ENCODE measurements at regions not wholly inside any gene's neighbourhood (a gene's known extent, or its start where the extent isn't known, plus 50 kb on each side); places are given as distances from the start of the nearest gene placed in this dataset.
"Not testable (repeated sequence)": the region's sequence is repeated elsewhere in the genome, so short reads cannot be mapped to it uniquely, and the experiment has no call there.

- no peak for FAIRE-seq
Measured at GRCh38 chr16:87012954-87013938, 303.9 kb downstream of the C16orf95 start.

- FAIRE-seq, result no peak
Measured at GRCh38 chr16:87014112-87014511, 303.1 kb downstream of the C16orf95 start.

DNA sequence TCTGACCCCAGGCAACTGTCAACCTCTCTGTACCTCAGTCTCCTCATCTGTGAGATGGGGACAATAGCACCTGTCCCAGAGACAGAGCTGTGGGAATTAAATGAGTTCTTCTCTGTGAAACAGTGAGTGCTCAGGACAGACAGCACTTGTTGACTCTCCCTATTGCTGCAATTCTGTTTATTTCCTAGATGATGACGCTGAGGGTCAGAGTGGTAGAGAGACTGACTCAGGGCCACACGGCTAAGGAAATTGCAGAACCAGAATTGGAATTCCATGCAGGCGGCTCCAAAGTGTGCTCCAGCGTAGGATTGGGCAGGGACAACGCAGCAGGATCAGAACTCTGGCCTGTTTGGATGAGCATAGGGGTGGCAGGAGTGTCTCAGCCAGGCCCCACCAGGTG is 302.2 kb downstream of the C16orf95 start:
- no peak for FAIRE-seq

DNA sequence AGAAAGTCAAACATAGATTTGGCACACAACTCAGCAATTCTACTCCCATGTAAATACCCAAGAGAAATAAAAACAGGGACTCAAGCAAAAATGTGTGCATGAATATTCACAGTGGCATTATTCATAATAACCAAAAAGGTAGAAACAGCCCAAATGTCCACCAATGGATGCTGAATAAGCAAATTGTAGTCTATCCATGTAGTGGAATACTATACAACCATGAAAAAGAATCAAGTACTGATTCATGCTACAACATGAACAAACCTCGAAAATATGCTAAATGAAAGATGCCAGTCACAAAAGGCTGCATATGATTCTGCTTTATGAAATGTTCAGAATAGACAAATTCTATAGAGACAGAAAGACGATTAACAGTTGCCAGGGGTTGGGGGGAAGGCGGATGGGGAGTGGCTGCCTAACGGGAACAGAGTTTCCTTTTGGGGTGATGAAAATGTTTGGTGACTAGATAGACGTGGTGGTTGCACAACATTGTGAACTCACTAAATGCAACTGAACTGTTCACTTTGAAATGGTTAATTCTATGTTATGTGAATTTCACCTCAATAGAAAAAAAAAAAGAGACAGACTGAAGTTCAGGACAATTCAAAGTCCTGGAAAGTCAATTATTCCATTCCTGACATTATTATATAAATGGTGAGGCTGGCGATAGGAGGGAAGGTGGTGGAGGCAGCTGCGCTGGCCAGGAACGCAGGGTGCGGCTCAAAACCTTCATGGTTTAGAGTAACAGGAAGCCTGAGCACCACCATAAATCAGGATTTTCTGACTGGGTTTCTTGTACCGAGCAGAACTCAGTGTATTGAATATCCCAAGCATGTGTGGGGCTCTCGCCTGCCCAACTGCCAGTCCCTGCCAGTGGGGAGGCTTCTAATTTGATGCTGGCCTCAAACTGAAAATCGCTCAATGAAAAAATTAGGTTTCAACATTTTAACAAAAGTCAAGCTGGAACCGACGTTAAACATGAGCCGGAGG is 300.9 kb downstream of the C16orf95 start:
- FAIRE-seq, result no peak

GRCh38 chr16:87017371-87018012 is 299.7 kb downstream of the C16orf95 start:
- no peak for FAIRE-seq

GRCh38 chr16:87025676-87026075 is 291.5 kb downstream of the C16orf95 start:
- no peak for FAIRE-seq

DNA sequence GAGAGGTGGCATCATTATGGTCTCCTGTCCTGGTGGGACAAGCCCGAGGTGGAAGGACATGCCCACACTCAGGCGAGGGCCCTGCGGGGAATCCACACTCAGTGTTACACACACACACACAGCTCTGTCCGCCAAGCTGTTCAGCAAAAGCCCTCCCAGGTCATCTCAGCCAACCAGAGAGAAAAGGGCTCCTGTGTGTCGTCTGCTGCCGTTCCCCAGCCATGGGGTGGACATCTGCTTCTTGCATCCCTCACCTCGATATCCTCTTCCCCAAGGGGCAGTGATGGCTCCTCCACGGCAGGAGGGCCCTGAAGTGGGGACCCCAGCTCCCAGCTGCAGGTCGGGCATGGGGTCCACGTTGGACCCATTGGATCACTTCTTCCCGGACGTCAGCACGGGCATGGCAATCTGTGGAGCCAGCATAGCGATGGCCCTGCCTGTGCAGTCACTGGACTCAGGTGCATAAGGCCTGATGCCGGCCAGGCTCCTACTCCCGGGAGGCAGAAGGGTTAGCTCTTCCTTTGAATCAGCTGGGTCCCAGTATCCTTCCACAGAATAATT is 290.1 kb downstream of the C16orf95 start:
- no peak for FAIRE-seq

- no peak for FAIRE-seq
Measured at GRCh38 chr16:87028481-87029320, 288.5 kb downstream of the C16orf95 start.

DNA sequence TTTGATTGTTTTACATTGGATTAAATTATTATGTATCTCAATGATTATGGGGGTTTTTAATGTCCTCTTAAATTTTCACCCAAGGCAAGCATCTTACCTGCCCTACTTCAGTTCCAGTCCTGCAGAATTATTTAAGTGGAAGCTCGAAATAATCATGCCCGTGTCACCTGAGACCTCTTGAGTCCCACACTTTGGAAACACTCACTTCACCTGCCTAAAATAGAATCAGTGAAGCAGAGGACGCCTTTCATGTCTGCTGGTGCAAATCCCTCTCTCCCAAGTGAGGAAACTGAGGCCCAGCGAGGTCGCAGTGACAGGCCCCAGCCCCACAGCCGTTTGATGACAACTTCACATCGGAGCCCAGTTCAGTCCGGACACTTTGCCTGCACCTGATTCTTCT is 284.6 kb downstream of the C16orf95 start:
- FAIRE-seq, result no peak

DNA sequence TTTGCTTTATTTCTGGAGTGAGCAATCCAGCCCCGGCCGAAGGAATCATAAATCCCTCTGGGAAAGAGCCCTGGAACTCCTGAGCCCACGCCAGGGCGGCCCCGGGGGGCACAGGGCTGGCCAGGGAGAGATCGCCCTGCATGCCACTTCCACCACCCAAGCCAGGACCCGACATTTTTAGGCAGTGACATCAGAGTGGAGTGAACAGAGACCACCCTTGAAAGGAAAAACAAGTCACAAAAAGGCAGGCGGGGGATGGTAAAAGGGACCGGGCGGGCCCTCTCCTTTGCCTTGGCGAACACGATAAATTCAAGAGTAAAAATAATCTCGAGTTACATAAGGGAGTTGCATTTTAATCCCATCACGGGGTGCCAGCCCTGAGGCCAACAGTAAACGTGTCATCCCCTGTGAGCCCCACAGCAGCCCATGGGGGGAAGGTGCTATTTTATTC is 284.1 kb downstream of the C16orf95 start:
- FAIRE-seq, result no peak

- FAIRE-seq, result no peak
Measured at GRCh38 chr16:87033541-87034300, 283.5 kb downstream of the C16orf95 start.

GRCh38 chr16:87034317-87034716 is 282.9 kb downstream of the C16orf95 start:
- no peak for FAIRE-seq

- no peak for FAIRE-seq
Measured at GRCh38 chr16:87035053-87035452, 282.1 kb downstream of the C16orf95 start.

DNA sequence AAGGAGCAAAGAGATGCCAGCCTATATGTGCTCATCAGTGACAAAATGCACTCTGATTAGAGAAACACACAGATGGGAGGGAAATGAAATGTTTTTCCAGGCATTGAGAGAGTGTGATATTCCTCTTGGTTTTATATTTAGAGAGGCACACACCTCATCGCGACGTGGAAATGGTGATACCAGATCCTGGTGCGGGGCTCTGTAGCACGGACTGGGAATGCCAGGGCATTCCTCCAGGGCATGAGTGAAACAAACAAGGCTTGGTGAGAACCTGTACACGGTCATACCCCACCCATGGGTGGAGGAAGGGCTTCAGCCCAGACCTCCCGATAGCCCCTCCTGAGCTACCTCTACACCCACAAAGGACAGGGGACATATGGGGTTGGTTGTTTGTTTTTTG is 280.2 kb downstream of the C16orf95 start:
- FAIRE-seq, result no peak

DNA sequence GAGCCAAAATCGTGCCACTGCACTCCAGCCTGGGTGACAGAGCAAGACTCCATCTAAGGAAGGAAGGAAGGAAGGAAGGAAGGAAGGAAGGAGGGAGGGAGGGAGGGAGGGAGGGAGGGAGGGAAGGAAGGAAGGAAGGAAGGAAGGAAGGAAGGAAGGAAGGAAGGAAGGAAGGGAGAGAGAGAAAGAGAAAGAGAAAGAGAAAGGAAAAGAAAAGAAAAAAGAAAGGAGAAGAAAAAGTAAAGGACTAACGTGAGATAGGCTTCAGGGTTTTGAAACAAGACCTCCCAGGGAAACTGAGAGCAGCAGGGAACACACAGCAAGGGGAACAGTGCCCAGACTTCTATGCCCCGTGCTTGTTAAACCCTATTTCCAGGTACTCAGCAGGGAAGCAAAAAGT is 278.7 kb downstream of the C16orf95 start:
- FAIRE-seq, result not testable (repeated sequence)

DNA sequence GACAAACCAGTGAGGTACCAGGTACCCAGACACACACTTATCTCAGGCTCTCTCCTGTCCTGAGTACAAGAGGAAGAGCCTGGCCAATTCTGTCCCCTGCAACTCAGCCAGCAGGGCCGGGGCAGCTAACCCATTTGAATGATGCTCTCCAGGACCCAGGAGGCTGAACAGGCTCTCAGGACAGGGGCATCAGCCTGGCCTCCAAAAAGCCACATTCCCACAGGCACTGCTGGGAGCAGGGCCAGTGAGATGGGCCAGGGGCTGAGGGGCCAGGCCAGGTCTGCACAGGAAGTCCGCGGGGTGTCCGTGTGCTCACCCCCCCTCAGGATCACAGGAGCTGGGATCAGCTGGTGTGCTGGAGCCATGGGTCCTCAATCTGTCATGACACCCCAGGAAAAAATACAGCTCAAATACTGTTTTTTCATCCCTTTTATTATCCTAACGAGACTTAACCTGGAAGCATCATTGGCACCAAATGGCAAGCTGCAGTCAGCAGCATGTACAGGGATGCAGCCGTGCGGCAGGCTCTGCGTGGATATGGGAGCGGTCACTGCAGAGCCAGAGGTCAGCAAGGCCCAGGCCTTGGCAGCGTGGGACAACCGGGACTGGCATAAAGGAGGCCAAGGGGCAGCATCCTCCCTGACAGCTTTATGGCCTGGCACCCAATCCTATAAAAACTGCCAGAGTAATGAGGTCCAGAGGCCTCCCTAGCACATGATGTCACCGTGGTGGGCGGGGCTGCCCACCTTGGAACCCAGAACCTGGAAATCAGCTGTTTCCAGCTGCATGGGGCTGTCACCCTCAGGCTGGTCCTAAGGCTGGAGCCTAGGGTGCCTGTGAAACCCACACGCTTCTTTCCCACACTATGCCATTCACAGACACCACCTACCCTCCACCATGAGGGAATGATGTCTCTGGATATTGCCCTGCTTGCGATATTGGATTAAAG is 276.7 kb downstream of the C16orf95 start:
- no peak for FAIRE-seq

GRCh38 chr16:87041286-87041685 is 275.9 kb downstream of the C16orf95 start:
- no peak for FAIRE-seq

GRCh38 chr16:87042551-87043230 is 274.5 kb downstream of the C16orf95 start:
- no peak for FAIRE-seq

All from A204.1 (cell line).